HG02571 (cell line): ENCODE measurements at regions not wholly inside any gene's neighbourhood (a gene's known extent, or its start where the extent isn't known, plus 50 kb on each side); places are given as distances from the start of the nearest gene placed in this dataset.
A peak's percentile ranks its signal among the peaks of the same experiment; 100 is the strongest.

Experiments used
- ATAC-seq: cut with Tn5 transposase; IDR thresholded peaks from one replicate; pipeline ENCODE4 v1.9.1; 2021; ENCODE audit warnings: mild to moderate bottlenecking, moderate library complexity; ENCODE audit not compliant: unreplicated experiment

DNA sequence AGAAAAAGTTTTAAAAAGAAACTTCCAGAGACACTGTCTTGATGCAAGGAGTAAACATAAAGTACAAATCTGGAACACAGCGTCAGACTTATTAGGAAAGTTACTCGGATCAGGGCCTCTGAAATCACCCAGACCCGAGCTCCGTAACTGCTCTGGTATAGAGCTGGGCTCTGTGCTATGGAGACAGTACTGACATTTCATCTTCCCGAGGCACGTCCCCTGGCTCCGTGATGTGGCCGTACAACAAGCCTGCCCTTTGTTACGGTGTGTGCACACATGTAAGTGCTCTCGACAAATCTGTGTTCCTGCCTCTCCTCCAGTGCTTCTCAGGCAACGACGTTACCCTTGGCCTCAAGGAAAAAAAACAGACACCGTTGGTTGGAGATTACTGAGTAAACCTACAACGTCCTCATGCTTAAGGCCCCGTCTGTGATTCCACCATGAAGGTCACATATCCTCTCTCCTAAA, 107.0 kb upstream of the IRF2BP2 start:
- no peak for ATAC-seq

DNA sequence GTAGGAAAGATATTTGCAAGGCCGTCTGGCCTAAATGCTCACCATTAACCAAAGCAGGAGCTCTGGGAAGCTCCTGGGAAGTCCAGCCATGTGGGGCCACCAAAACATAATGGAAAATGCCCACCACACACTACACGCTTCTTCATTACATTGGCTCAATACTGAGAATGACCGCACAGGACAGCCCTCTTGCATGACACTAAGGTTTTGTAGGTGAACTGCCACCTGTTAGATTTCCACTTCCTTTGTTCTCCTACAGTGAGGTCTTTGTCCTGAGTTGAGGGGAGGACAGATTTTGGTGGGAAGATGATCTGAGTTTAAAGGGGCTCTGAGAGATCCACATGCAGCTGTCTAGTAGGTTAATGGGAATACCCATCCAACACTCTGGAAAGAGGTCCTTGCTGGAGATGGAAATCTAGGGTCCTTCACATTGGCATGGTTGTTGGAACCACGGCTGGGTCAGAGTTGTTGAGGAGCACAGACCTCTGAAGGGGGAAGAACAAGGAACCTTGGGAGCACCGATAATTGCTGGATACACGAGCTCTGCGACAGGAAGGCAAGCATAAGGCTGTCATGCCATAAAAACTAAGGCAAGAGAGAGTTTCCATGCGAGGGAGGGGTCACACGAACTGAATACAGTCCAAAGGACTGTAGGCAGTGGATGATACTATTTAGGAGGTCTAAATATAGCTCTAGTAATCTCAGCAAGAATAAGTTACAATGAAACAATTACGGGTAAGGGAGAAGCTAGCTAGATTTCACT, 105.5 kb upstream of the IRF2BP2 start:
- ATAC-seq, result no peak

DNA sequence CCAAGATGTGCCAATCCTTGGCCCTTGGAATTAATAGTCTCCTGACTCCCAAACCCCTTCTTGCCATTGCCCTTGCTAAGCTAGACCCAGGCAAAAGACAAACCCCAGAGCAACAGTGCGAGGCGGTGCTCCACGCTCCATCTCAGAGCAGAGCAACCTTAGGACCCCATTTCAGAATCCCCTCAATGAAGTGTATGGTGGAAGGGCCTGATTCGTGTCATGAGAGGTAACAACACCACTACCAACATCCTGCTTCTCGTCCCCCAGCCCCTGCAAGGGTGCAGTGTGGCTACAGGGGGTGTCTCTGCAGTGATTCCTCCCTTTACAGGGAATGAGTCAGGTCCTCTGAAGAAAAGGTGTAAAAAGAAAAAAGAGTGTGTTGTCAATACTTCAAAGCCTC, 103.9 kb upstream of the IRF2BP2 start:
- ATAC-seq, result no peak

DNA sequence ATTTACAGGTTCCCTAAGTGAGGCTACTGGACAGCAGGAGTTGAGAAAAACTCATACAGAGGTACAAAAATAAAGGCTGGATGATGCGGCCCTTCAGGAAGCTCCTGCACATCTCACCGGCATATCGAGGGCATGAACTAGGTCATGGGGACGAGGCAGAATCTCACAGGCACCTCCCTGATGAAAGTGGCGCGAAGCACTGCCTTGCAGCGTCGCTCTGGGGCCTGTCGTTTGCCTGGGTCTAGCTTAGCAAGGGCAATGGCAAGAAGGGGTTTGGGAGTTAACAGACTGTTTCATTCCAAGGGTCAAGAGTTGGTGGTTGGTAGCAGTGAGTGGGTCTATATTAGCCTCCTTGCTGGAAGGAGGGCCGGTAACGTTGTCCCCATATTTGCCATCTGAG, 103.5 kb upstream of the IRF2BP2 start:
- ATAC-seq, result no peak

DNA sequence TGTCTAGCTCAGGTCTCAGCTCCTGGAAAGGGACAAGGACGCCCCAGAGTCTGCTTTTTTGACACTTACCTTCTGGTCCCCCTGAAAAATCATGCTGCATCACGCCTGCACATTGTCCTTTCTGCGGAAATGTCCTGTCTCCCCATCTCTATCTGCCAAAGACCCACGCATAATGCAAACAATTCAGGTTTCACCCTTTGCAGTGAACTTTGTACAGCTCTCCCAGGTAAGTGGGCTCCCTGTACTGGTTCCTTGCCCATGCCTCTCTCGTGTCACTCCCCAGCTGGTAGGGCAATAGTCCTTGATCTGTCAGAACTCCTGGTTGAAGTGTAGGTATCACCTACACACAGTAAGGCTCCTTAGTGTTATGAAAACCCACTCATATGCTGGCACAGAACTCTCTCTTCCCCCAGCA, 102.9 kb upstream of the IRF2BP2 start:
- ATAC-seq, result no peak

DNA sequence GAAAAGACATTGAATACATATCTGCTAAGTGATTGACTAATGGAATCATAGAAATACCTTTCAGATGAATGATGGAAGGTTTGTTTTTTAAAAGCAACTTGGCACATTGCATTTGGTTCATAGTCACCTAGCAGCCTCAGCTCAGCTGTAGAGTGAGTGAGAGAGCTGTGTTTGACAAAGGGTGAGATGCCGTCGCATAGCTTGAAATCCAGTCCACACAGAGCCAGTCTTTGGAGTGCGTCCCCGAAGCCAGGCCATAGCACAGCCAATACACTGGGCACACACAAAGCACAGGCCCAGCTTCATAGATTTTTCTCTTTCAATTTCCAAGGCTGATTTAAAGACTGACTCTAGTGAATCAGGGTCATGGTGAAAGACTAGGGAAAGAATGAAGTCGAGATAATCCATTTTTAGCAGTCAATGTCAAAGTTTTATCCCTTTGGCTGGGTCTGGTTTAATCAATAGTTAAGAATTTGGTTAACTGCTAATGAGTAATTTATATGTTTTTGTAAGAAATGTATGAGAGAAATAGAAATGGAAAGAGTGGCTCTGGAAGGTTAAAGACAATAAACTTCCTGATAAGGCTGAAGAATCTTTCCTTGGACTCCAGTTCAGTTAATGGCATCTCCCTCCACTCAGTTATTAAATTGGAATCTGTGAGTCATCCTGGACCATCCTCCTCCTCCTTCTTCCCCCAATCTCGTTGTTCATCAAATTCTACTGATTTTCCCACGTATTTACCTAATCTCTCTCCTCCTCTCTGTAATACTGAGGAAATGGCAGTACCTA, 101.2 kb upstream of the IRF2BP2 start:
- ATAC-seq, result no peak

DNA sequence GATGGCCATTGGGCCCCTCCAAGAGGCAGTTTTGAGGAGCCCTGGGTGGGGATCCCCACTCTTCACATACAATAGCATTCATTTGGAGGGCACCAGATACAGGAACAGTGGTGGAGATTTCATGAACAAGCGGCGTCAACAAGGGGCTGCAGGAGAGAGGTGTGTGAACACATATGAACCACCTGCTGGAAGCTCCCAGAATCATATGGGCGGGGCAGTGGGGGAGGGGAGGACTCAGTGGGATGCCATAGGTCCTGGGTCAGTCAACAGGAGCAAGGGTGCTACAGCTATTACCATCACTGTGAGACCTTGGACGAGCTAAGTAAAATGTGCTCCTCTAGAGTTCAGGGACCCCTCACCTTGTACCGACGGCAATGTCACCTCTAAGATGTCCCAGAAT, 100.4 kb upstream of the IRF2BP2 start:
- no peak for ATAC-seq

DNA sequence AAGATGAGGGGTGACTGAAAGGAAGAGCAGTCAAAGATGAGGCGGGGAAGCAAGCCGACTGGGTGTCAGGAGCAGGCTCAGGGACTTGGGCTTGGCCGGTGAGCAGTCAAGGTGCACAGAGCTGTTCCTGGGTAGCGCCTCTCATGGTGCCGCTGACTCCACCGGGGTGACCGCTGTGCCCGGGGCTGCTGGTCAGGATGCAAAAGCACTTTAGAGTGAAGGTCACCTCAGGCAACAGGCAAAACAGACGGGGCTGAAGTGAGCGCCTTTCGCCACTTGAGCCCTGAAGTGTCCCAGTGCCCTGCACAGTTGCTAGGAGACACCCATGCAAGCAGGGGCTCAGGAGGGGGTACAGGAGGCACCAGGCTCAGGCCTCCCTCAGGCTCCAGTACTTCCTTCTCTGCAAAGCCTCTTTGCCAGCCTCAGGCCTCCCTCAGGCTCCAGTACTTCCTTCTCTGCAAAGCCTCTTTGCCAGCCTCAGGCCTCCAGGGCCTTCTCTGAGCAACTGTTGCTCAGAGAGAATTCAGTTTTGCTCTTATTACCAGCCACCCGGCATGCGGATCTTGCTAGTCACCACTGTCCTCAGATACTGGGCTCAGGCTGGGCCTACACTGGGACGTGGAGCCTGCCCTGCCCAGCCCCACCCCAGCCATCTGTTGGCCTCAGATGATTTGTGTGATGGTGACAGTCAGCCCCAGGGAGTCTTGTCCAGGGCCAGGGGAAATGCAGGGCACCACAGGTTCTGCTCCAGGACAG, 99.7 kb upstream of the IRF2BP2 start:
- ATAC-seq, result no peak

DNA sequence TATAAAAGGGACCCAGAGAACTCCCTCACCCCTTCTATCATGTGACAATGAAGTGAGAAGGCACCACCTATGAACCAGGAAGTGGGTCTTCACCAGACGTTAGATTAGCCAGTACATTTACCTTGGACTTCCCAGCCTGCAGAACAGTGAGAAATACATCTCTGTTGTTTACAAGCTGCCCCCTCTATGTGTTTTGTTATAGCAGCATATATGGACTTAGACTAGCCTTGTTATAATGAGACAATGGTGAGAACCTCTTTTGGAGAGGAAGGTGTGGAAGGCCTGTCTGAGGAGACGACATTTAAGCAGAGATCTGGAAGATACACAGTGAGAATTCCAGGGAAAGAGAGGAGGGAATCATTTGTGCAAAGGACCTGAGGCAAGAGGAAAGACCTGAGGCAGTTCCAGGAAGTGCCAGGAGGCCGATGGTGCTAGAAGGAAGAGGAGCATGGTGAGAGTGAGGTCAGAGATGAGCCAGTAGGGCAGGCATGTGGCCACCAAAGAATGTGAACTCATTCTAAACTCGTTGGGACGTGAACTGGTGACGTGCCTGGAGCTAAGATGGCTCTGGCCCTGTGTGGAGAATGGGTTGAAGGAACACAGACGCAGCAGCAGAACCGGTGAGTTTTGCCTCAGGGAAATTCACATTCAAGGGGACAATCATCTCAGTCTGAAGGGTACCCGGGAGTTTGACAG, 98.9 kb upstream of the IRF2BP2 start:
- ATAC-seq, result no peak

DNA sequence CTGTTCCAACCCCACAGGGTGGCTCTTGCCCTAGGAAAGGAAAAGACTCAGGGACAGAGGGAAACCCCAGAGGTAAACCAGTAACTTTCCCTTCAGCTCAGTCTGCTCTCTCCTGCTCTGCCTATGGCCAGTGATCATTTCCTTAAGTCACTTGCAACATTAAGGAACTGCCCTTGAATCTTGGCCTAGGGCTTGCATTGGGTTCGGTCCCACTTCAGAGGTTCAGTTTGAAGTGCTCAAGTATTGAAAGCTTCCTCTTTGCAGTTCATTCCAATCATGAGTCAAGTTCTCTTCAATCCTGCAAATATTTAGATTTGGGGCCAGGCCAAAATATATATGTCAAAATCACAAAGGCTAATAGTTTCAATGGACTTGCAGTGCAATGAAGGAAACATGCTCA, 97.7 kb upstream of the IRF2BP2 start:
- ATAC-seq, result no peak

DNA sequence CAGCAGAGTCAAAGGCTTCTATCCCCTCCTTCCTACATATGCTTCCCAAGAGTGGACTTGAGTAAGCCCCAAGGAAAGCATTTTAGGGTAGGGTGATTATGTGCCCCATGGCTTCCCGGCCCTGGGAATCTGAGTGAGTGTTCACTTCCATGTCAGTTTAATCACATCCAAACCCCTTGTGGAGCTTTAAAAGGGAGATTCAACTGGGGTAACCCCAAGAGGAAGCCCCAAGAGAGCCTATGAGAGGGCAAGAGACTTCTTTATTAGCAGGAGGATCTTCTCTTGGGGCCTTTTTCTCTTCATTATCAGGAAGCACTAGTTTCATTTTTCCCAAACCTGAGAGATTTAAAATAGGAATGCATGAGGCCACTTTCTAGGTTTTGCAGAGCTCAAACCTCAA, 97.0 kb upstream of the IRF2BP2 start:
- ATAC-seq, result no peak

DNA sequence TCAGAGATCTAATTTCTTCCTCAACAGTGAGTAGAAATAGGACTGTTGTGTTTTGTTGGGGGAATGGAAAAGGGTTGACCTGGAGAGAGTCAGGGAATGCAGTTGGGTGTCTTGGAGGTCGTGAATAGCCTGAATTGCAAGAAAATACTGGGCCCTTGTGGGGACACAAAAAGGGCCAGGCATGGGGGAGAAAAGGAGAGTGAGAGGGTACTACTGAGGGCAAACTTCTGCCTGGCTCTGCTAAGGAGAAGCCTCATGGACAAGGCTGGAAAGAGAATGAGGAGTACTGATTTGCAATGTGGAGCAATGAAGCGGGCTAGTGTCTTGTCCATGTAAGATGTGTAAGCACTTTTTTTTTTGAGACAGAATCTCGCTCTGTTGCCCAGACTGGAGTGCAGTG, 96.2 kb upstream of the IRF2BP2 start:
- ATAC-seq, result no peak

DNA sequence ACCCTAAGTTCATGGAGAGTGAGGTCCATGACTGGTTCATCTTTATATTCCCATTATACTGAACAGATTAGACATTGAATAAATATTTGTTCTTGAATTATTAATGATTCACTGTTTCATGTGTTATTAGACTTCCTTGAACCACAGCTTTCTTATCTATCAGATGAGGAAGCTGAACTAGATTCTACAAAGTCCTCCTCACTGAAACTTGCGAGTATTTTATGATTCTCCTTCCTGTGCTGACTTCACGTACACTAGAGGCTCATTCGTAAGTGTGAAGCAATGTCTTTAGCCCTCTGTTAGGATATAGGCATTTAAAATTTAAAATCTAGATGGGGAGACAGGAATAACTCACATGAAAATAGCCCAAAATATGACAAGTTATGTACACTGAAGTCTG, 95.6 kb upstream of the IRF2BP2 start:
- no peak for ATAC-seq

DNA sequence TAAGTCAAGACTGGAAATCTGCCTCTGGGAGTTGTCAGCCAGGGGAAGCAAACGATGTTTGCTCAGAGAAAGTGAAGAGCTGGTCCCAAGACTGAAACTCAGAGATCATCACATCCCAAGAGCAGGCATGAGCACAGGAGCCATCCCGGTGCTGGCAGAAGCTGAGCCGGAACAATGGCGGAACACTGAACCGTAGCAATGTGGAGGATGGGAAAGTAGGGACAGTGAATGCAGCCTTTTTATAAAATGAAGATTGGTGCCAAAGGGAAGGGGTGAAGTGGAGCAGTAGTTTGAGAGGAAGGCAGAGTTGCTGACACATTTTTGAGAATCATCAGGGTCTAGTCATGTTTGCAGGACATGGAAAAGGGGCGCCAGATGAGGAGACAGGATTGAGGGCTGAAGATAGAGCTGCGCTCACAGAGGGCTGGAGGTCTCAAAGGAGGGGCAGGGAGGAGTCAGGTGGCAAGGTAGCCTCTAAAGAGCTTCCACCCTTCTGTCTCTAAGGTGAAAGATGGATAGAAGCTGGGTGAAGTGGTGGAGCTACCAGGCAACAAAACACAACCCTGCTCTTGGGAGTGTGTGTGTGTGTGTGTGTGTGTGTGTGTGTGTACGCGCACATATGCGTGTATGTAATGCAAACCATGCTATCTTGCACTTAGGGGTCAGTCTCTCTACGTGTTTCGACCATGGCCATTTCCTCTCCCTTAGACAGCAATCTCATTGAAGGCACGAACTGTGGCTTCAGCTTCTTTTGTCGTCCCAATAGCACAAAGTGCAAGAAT, 94.3 kb upstream of the IRF2BP2 start:
- ATAC-seq, result no peak

DNA sequence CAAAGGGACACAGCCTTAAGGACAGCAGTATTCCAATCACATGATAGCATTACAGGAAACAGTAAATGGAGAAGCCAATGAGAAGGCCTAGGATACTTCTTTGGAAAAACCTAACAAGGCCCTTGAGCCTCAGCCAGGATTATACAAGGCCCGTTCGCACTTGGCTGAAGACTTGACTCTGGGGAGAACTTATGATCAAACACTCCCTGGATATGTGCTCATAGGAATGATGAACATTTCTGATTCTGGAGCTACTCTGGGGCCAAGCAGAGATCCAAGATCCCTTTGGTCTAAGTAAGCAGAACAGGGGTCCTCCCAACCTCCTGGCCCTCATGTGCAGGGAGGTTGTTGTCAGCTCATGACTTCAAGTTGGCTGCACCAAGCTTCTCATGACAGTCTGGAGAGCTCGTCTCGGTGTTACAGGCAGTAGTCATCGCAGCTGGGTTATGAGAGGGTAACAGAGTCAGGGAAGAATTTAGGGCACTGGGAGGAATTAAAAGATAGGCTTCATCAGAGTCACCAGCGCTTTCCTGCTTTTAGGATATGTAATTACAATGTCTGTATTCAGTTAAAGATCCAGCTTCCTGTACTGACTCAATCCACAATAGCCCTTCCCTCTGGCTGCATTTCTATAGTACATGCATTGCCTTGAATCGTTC, 92.5 kb upstream of the IRF2BP2 start:
- no peak for ATAC-seq

DNA sequence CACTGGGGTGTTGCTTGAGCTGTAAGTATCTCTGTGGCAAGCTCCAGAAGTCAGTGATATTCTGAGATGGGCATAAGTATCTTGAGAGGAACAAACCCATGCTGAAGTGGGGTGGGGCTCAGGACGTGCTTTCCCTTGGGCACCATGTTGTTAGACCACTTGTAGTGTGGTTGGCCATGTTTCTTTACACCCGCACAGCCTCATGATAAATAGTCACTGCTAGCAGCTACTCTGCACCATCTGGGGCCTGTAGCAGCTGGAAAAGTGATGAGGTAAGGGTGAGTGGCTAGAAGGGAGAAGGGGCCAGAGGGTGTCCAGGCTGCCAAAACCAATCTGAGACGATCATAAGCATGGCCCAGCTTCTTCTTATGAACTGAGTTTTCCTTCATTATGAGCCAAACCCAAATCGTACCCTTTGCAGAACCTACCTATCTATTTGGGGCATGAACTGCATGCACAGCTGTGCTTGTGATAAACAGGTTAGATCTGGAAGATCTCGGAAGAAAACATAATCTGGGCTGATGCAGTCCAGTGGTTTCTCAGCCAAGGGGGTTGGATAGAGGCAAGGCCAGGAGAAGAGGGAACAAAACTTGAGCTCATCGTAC, 91.9 kb upstream of the IRF2BP2 start:
- no peak for ATAC-seq

DNA sequence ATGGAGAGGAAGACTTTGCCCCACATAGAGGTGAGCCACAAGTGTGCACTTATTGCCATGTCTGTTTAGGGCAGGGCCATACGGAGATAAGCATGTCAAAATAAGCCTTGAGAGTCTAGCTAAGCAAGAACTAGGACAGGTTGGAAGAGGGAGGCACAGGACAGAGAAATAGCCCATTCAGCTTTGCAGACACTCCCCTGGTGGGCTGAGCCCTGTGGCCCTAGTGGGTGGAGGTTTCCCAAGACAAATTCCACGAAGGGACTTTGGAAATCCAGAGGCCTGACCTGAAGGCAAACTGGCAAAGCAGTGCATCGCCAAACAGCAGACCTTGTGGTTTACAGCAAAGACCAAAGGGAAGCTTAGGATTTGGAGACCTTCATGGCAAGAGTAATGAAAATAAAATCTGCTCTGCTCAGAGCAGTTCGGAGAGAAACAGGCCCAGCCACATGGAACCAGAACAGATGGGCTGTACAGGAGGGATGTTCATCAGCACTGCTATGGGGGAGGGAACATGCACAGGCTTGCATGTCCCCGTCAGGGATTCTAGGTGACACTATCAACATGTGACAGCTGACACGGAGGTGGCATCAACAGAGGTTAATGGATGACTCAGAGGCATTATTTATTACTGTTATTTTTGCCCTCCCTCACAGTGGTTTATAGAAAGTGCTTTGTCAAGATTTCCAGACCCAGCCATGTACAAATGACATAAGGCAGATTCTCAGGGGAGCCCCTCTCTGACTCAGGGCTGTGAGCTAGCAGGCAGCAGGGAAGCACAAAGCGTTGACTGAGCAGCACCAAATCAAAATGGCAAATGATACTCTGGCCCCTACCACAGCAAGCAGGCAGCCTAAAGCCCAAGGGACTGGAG, 90.1 kb upstream of the IRF2BP2 start:
- peak; percentile 73 for ATAC-seq

DNA sequence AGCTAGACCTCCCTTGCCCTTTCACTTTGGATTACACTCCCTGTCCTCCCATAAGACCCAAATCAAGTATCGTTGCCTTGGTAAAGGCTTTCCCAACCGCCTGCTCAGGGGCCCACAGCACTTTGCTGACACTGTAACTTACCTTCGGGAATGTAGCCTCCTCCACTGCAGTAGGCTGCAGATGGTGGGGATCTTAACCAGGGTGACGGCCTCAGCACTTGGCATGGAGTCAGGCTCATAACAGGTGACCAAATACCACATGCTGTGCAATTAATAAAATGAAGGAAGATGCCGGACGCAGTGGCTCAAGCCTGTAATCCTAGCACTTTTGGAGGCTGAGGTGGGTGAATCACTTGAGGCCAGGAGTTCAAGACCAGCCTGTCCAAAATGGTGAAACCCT, 88.7 kb upstream of the IRF2BP2 start:
- ATAC-seq, result no peak
